ENCODE measurements at regions not wholly inside any gene's neighbourhood (a gene's known extent, or its start where the extent isn't known, plus 50 kb on each side); places are given as distances from the start of the nearest gene placed in this dataset.
"Not testable (repeated sequence)": the region's sequence is repeated elsewhere in the genome, so short reads cannot be mapped to it uniquely, and the experiment has no call there.

DNA sequence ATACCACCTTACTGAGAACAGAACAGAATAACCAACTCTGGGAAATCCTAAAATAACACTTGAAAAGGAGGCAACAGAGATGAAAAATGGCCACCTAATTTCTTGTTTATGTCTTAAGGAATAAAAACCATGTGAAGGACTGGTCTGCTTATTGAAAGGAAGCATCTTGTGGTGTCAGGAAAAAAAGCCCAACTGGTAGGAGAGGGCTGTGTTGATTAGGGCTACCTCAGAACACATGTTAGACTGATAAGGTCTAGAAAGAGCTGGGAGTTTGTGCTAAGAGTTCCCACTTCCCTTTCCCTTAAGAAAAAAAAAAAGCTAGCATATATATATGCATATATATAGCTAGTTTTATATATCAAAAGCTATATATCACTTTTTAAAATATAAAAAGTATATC, 425.3 kb upstream of the BTBD3 start:
- DNase-seq = no peak

- DNase-seq = no peak
Observed at GRCh38 chr20:11492846-11493245, 424.8 kb upstream of the BTBD3 start.

GRCh38 chr20:11496380-11496779, 421.3 kb upstream of the BTBD3 start:
- no peak for DNase-seq

DNA sequence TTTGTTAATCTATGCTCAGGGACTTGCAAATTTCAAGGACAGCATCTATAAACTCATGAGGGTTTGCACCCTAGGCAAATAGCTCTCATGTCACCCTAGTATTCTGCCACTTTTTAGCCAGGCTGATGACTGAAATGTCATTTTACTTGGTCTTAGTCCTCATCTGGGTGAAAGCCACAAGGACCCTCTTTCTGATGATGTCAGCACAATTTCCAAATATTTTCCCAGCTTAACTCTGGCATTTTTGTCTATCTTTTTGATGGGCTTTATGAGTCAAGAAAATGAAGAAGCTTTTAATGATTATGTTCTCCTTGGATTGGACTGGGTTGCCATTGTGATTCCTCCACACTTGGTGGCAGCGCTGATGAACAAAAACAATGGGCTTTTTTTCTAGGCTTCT, 420.1 kb upstream of the BTBD3 start:
- DNase-seq = no peak

- DNase-seq = no peak
Observed at GRCh38 chr20:11499101-11499634, 418.5 kb upstream of the BTBD3 start.

DNA sequence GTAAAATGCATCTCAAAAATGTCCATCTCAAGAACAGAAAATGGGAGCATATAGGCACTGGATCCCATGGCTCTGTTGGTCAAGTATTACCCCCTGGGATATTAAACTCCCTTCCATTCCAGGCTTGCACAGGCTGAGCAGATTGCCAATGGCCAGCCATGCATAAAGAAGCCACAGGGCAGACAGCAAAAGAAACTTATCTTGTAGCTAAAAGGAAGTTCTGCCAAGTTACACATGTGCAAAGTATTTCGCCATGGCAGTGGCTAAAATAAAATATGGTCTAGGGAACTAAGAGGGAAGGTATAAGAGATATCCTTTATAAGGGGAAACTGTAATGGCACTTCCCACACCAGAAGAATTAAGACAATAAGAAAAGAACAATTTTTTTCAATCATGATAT, 415.6 kb upstream of the BTBD3 start:
- DNase-seq = no peak

- DNase-seq = no peak
Observed at GRCh38 chr20:11502671-11503070, 415.0 kb upstream of the BTBD3 start.

GRCh38 chr20:11509776-11510175, 407.9 kb upstream of the BTBD3 start:
- no peak for DNase-seq

GRCh38 chr20:11511821-11512220, 405.9 kb upstream of the BTBD3 start:
- no peak for DNase-seq

GRCh38 chr20:11513241-11513745, 404.4 kb upstream of the BTBD3 start:
- DNase-seq = not testable (repeated sequence)

- DNase-seq = no peak
Observed at GRCh38 chr20:11516448-11516847, 401.2 kb upstream of the BTBD3 start.

- DNase-seq = no peak
Observed at GRCh38 chr20:11520596-11520995, 397.1 kb upstream of the BTBD3 start.

DNA sequence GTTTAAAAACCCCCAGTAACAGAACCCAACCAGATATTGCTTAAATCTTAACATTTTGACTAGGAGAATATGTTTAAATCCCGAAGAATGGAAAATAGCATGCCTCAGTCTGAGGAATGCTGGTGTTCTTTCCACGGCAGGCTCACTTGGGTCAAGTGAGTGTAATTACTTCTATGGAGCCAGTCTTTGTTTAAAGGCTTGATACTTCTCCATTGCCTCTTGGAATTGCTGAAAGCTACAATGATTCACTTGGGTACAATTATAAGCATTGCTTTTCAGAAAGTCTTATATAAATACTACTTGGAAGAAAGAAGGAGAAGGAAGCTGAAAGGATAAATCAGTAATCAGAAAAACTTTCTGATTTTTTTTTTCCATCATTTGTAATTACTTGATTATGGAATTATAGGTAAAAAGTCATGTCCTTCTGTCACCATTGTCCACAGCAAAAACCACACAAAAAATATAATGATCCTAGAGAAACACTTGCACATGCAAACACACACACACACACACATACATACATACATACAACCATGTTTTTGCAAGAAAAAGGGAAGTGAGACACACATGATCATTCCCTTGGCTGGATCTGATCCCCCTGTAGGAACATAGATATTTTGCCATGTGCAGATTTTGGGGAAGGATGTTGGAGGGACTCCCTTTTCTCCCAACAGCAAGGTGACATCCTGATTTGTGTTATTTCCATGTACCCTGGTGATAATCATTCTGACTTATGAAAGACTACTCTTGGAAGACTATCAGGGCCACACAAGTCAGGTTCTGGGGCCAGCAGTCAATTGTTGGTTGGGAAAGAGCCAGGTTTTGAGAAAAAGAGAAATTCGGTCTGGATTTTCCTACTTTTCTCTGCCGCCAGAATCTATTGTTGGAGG, 396.0 kb upstream of the BTBD3 start:
- no peak for DNase-seq

DNA sequence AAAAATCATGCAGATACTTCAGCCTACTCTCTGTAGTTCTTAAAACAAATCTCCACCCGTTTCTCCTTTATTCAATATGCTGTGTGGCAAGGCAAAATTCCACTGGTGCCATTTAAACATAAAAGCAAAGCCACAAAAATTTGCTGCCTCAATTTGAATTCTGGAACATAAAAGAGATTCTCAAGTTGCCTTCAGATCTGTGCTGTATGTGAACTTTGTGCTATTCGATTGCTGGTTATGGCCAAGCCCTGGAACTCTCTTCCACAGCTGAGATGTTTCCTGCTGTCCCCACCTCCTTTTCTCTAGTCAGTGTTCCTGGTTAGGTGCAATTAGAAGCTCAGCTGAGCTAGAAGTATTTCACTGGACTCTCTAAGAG, 395.3 kb upstream of the BTBD3 start:
- no peak for DNase-seq

GRCh38 chr20:11529047-11529446, 388.6 kb upstream of the BTBD3 start:
- DNase-seq = no peak

- DNase-seq = no peak
Observed at GRCh38 chr20:11537032-11537431, 380.7 kb upstream of the BTBD3 start.

DNA sequence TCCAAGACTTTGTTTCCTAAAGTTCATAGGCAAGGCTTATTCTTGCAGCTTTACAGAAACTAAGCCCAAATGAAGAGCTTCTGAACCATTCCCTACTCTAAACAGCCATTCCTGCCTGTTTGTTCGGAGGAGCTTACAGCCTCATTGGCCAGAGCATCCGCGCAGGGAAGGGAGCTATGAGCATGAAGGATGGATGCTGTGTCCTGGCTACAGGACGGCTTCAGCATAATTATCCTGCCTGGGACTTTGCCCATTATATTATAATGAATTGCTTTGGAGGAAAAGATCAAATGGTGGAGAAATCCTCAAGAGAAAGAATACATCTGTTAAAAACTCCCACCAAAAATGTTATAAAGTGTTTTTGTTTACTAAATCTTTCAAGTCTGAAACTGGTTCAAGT, 378.2 kb upstream of the BTBD3 start:
- no peak for DNase-seq

DNA sequence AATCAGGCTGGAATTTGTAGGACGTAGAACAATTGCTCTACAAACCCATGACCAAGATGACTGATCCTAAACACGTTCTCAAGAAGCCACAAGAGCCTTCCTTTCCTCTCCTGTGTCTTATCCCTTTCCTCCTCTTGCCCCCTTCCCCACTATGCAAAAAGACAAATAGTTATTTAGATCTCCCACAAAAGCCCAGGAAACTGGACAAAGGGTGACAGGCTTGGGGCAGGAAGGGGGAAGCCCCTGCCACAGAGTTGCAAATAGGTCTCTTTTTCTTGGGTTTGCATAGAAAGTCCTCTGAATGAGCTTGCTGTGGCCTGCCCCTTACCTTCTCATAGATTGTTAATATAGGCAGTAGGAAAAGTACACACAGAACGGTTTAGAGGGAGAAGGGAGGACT, 377.1 kb upstream of the BTBD3 start:
- no peak for DNase-seq

DNA sequence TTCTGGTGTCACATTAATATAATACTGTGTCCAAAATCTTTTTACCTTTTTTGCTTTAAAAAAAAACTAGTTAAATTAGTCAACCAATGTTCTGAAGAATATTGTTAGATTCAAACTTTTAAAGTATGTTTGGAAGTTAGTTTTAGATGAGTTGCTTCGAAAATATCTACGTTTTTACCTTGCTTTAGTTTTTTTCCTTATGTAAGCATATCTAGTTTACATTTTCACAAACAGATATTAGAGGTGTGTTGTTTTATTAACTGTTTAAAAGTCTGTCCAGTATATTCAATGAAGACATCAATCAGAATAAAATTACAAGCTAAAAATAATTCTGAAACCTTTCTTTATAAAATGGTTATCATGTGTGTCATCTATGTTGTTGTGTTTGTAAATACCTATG, 375.0 kb upstream of the BTBD3 start:
- DNase-seq = no peak

- DNase-seq = peak; percentile 4
Observed at GRCh38 chr20:11544029-11544678, 373.5 kb upstream of the BTBD3 start.

DNA sequence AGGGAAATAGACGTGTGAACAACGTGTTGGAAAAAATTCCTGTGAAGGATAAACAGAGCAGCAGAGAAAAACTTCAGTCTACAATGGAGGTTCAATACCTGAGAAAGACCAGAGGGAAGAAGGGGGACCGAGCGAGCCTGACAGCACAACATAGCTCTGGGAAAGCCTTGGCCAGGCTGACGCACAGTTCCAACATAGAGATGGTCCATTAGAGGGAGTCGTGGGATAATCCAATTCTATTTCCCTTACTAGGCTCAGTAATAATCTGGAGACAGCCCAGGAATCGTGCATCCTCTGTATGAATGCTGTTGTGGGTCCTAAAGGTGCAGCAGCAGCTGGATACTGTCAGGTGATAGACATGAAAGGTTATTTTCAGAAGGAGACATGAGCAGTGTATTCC, 370.8 kb upstream of the BTBD3 start:
- DNase-seq = no peak

DNA sequence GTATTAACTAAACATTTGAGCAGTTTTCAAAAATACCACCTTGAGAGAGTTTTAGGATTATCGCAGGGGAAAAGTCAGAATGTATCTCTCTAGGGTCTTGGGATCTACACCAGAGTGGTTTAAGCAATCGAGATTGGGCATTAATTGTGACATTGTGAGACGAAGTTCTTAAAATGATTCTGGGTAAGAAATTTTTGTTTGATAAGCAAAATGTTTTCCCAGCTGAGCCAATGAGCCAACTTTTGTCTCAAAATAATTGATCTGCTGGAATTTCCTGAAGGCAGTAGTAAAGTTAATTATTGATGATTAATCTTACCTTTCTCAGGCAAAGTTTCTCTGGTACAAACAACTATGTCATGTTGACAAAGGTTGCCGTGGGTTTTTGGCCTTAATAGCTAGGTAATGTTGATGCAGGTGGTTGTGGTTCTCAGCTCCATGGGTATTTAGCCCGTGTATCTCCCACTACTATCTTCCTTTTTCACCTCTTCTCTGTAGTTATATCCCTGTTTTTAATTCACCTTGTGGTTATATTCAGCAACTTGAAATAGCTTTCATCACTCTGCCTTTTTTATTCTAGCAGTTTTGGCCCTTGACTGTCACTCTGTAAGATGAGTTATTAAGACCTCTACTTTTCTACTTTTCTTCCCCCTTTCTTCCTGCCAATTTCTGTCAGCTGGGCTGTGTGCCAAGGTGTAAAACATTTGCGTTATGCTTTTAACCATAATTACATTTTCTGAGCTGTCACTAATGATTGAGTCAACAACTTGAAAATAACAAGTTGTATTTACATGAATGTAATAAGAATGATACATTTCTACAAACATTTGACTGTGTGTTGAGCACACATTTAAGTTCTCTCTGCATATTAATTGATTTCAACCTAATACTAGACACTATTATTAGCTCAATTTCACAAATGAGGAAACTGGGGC, 368.3 kb upstream of the BTBD3 start:
- no peak for DNase-seq
